Endothelial cell of umbilical vein (primary cell): ENCODE measurements at regions not wholly inside any gene's neighbourhood (a gene's known extent, or its start where the extent isn't known, plus 50 kb on each side); places are given as distances from the start of the nearest gene placed in this dataset.

Source experiments
- CTCF ChIP-seq, 2 donors: IDR thresholded peaks; 1 replicate in 1 of 2; 2 replicates in 1 of 2; pipeline ENCODE4 v1.5.1; 2011; ENCODE audit warnings: low read length in 2 of 2, mild to moderate bottlenecking in 2 of 2, moderate library complexity in 2 of 2, control low read depth in 1 of 2, inconsistent platforms in 1 of 2, low read depth in 1 of 2; ENCODE audit not compliant: insufficient read depth in 1 of 2; ENCODE audit errors: extremely low read depth in 1 of 2
- EZH2 ChIP-seq: IDR thresholded peaks from 2 replicates; pipeline ENCODE4 v1.6.1; 2012; ENCODE audit warnings: borderline replicate concordance, low read depth, mild to moderate bottlenecking, moderate library complexity, low read length, inconsistent platforms; ENCODE audit not compliant: severe bottlenecking
- FOS ChIP-seq: IDR thresholded peaks from 2 replicates; pipeline ENCODE4 v1.6.1; 2011; ENCODE audit warnings: mild to moderate bottlenecking, low read length, moderate library complexity, borderline replicate concordance; ENCODE audit not compliant: insufficient read depth
- POLR2A ChIP-seq: IDR thresholded peaks from 2 replicates; pipeline ENCODE4 v1.6.1; 2012; ENCODE audit warnings: low read depth, mild to moderate bottlenecking, control low read depth, low read length
- POLR2AphosphoS5 ChIP-seq: IDR thresholded peaks from 2 replicates; pipeline ENCODE4 v1.6.1; 2012; ENCODE audit warnings: low read depth, mild to moderate bottlenecking, control low read depth, low read length, moderate library complexity; ENCODE audit not compliant: insufficient read depth
- TF ChIP-seq, protein P1 (sequence below): IDR thresholded peaks from 2 replicates; pipeline ENCODE4 v1.6.1; 2011; ENCODE audit not compliant: insufficient read depth, insufficient read length

GRCh38 chr4:74549936-74550335 lies 105.0 kb downstream of the AREG start:
- no peak for TF ChIP-seq CTCF (IDR thresholded peaks at IDR 0.05; ENCODE audit: extremely low read depth in 1 of 2, insufficient read depth in 1 of 2, low read depth in 1 of 2, low read length in 2 of 2)
- TF ChIP-seq POLR2A: no peak
- no peak for TF ChIP-seq POLR2AphosphoS5
- no peak for TF ChIP-seq EZH2
- no peak for TF ChIP-seq FOS
- TF ChIP-seq, protein P1, sequence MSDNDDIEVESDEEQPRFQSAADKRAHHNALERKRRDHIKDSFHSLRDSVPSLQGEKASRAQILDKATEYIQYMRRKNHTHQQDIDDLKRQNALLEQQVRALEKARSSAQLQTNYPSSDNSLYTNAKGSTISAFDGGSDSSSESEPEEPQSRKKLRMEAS: no peak
